ENCODE measurements at regions not wholly inside any gene's neighbourhood (a gene's known extent, or its start where the extent isn't known, plus 50 kb on each side); places are given as distances from the start of the nearest gene placed in this dataset.
"Not testable (repeated sequence)": the region's sequence is repeated elsewhere in the genome, so short reads cannot be mapped to it uniquely, and the experiment has no call there.

GRCh38 chr17:36683387-36683786 lies 82.0 kb downstream of the MRM1 start:
- Histone ChIP-seq H3K4me1 (ENCODE audit: insufficient read depth, low read length) (no peaks in the 10 kb centered on the region), H3K4me3 (ENCODE audit: low read length) (no peak overlapping the region), H3K9me3 (ENCODE audit: low read depth, low read length) (no peaks in the 10 kb centered on the region), H3K27me3 (ENCODE audit: insufficient read depth, low read length) (no peaks in the 10 kb centered on the region)

GRCh38 chr17:36684134-36684533 lies 82.8 kb downstream of the MRM1 start:
- Histone ChIP-seq H3K4me1 (ENCODE audit: insufficient read depth, low read length) (no peaks in the 10 kb centered on the region), H3K9me3 (ENCODE audit: low read depth, low read length) (no peaks in the 10 kb centered on the region), H3K27me3 (ENCODE audit: insufficient read depth, low read length) (no peaks in the 10 kb centered on the region), H3K4me3 (ENCODE audit: low read length) (no peak overlapping the region)

DNA sequence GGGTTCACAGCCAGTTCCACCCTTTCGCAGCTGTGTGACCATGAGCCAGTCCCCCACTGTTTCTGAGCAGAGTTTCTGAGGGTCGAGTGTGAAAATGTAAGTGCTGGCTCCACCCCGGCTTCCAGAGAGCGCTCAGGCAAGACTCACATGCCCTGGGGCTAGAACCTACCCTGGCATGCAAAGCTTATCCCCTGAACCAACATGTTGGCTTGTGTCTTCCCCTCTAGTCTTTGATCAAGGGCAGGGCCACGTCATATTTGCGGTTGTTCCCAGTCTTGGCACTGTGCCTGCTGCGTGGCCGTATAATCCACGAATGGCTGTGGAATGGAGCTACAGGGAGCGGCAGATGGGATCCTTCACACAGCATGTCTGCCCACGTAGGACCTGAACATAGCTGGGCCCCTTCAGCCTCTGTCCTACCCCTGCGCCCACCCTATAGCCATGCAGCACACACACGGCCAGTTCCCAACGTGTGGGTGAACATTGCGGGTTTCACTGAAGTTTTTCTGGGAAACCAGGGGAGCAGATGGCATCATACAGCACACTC lies 84.8 kb downstream of the MRM1 start:
- H3K27me3 ChIP-seq (ENCODE audit: insufficient read depth, low read length), result no peaks in the 10 kb centered on the region
- H3K9me3 ChIP-seq (ENCODE audit: low read depth, low read length), result no peaks in the 10 kb centered on the region
- no peaks in the 10 kb centered on the region for H3K4me1 ChIP-seq (ENCODE audit: insufficient read depth, low read length)
- no peak overlapping the region for H3K4me3 ChIP-seq (ENCODE audit: low read length)

DNA sequence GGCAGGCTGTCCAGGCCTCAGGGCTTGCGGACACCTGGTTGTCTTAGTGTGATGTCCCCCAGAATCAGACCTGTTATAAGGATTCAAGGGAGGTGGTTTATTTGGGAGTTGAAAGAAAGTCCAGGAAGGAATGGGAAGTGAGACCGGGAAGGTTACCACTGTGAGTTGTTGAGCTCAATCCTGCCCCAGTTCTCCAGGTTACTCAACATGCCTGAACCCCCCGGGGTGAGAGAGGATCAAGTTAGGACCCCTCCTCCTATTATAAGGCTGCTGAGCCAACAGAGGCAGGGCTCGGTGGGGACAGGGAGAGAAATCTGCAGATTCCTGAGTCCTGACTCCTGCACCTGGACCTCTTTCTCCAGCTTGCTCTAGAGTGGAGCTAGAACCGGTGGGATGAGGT lies 86.4 kb downstream of the MRM1 start:
- H3K4me3 ChIP-seq (ENCODE audit: low read length), result no peak overlapping the region
- H3K4me1 ChIP-seq (ENCODE audit: insufficient read depth, low read length), result no peaks in the 10 kb centered on the region
- H3K9me3 ChIP-seq (ENCODE audit: low read depth, low read length), result no peaks in the 10 kb centered on the region
- H3K27me3 ChIP-seq (ENCODE audit: insufficient read depth, low read length), result no peaks in the 10 kb centered on the region

DNA sequence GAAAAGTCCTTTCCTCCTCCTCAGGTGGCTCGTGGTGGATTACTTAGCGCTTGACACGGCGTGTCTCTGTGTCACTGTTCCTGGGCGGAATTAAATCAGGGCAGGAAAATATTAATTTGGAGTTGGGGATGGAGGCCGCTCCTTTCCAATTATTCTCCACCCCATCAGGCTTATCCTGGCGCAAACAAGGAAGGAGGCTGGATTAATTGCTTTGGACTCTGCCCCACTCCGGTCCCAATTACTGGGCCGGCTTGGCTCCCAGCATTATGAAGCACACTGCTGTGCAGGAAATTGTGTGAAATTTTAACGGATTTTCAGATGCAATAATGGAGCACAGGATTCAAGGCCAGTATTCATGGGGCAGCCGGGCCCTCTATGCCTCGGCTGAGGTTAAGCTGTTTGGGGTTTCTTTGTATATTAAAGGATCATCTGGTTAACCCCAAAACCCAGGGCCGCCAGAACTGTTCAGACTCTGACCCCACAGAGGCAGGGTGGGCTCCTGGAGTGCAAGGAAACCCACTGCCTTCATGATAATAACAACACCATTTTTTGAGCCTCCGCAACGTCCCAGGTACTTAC lies 87.8 kb downstream of the MRM1 start:
- Histone ChIP-seq H3K27me3 (ENCODE audit: insufficient read depth, low read length) (no peaks in the 10 kb centered on the region), H3K9me3 (ENCODE audit: low read depth, low read length) (no peaks in the 10 kb centered on the region), H3K4me1 (ENCODE audit: insufficient read depth, low read length) (no peaks in the 10 kb centered on the region), H3K4me3 (ENCODE audit: low read length) (no peak overlapping the region)

- Histone ChIP-seq H3K27me3 (ENCODE audit: insufficient read depth, low read length) (no peaks in the 10 kb centered on the region), H3K4me1 (ENCODE audit: insufficient read depth, low read length) (no peaks in the 10 kb centered on the region), H3K9me3 (ENCODE audit: low read depth, low read length) (no peaks in the 10 kb centered on the region), H3K4me3 (ENCODE audit: low read length) (no peak overlapping the region)
Observed at GRCh38 chr17:36690190-36690589, 88.8 kb downstream of the MRM1 start.

DNA sequence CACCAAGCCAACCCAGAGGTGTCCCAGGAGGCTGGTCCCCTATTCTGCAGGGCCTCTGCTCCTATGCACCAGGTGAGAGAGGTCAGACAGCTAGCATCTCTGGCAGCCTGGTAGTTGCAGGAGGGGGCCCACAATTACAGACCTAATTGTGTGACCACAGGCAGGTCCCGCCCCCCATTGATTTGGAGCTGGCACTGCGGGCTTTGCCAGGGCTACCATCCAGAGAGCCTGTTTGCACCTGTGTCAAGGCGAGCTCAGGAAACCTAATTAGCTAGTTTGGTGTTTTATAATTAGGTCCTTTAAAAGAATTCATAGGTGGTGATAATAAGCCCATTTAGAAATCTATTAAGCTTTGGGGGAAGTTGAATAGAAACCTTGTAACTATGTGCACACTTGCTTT lies 90.2 kb downstream of the MRM1 start:
- H3K9me3 ChIP-seq (ENCODE audit: low read depth, low read length), result no peaks in the 10 kb centered on the region
- H3K4me3 ChIP-seq (ENCODE audit: low read length), result no peak overlapping the region
- no peaks in the 10 kb centered on the region for H3K4me1 ChIP-seq (ENCODE audit: insufficient read depth, low read length)
- H3K27me3 ChIP-seq (ENCODE audit: insufficient read depth, low read length), result no peaks in the 10 kb centered on the region

DNA sequence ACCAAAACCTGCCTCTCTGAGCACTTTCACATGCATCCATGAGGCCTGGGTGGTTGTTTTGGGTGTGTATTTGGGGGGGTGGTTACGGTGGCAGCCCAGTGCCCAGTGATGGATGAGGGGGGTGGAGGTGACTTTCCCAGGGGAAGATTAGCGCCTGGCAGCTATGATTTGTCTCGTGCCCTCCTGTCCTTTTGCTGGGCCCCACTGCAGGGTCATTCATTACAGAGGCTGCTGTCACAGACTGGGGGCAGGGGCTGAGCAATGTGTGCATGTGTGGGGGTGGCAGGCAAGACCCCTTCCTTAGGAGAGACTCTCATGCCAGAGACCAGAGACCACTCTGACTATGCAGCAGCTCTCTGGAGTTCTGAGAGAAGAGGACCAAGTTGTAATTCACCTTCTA lies 93.7 kb downstream of the MRM1 start:
- Histone ChIP-seq H3K4me1 (ENCODE audit: insufficient read depth, low read length) (no peaks in the 10 kb centered on the region), H3K27me3 (ENCODE audit: insufficient read depth, low read length) (no peaks in the 10 kb centered on the region), H3K9me3 (ENCODE audit: low read depth, low read length) (no peaks in the 10 kb centered on the region), H3K4me3 (ENCODE audit: low read length) (no peak overlapping the region)

GRCh38 chr17:36695710-36696109 lies 94.3 kb downstream of the MRM1 start:
- not testable (repeated sequence) for H3K4me3 ChIP-seq (ENCODE audit: low read length); H3K27me3 ChIP-seq (ENCODE audit: insufficient read depth, low read length); H3K9me3 ChIP-seq (ENCODE audit: low read depth, low read length); H3K4me1 ChIP-seq (ENCODE audit: insufficient read depth, low read length)

- H3K9me3 ChIP-seq (ENCODE audit: low read depth, low read length), result no peaks in the 10 kb centered on the region
- H3K4me3 ChIP-seq (ENCODE audit: low read length), result no peak overlapping the region
- H3K27me3 ChIP-seq (ENCODE audit: insufficient read depth, low read length), result no peaks in the 10 kb centered on the region
- no peaks in the 10 kb centered on the region for H3K4me1 ChIP-seq (ENCODE audit: insufficient read depth, low read length)
Observed at GRCh38 chr17:36696805-36697204, 95.4 kb downstream of the MRM1 start.

DNA sequence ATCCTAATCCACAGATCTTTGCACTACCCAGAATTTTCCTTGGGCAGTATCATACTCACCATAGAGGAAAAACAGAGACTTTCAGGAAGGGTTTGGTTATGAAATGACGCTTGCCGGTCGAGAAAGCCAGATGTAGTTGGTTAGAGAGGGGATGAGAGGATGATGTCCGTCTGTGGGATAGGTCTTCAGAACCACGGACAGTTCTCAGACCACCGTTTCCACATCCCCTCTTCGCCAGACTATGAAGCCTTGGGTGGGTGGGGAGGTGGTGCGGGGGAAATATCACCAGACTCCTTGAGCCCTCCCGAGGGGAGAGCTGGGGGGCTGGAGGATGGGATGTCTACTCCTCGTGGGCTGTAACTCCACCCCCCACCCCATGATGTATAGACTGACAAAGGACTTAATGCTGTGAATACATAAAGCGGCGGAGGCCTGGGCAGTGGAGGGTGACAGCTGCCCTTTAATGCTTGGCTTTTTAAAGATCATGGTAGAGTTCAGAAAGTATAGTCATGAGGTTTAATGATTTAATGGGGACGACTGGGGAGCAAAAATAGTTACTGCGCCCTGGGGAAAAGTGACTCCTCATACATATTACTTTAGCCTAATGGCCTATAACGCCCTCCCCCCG lies 96.6 kb downstream of the MRM1 start:
- Histone ChIP-seq H3K9me3 (ENCODE audit: low read depth, low read length) (no peaks in the 10 kb centered on the region), H3K4me3 (ENCODE audit: low read length) (no peak overlapping the region), H3K27me3 (ENCODE audit: insufficient read depth, low read length) (no peaks in the 10 kb centered on the region), H3K4me1 (ENCODE audit: insufficient read depth, low read length) (no peaks in the 10 kb centered on the region)

DNA sequence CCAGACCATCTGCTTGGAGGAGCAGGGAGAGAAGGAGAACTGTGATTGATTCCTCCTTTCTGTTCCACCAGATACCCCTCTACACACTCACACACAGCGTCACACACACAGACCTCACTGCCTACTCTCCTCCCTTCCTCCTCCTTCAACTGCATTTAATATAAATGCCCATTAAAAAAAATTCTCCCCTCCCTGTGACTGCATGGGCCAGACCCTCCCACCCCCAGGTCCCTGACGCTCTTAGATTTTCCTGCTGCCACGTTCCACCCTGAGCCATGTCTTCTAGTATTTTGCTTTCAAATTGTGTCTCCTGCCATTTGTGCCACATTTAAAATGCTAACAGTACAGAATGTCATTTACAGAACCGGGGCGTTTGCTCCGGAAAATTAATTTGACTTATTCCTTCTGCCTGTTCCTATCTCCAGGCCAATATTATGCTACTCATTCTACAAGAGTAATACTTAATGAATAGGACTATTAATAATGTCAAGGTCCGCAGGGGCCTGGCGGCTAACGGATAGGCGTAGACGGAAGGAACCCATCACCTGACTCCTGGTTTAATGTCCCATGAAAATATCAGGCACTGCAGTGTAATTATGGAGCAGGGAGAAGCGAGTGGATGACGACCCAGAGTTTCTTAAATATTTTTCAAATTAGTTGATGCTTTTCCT lies 100.2 kb downstream of the MRM1 start:
- Histone ChIP-seq H3K9me3 (ENCODE audit: low read depth, low read length) (no peaks in the 10 kb centered on the region), H3K4me3 (ENCODE audit: low read length) (no peak overlapping the region), H3K4me1 (ENCODE audit: insufficient read depth, low read length) (no peaks in the 10 kb centered on the region), H3K27me3 (ENCODE audit: insufficient read depth, low read length) (peaks cover 6% of the 10 kb centered on the region)

DNA sequence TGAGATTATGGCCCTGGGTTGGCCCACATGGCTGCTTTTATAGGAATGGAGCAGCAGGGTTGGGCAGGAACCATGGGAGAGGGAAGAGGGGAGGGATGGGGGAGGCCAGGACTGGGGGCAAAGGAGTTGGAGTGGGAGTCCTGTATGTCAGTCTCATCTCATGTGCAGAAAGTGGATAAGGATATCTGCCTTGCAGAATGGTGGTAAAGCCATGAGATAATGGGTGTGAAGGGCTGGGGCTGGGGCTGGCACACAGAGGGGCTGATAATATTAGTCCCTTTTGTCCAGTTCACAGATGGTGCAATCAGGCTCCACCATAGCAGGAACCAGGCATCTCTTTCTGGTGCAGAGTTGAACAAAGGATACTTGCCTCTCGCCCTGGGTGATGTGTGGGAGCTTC lies 101.3 kb downstream of the MRM1 start:
- Histone ChIP-seq H3K27me3 (ENCODE audit: insufficient read depth, low read length) (peaks cover 6% of the 10 kb centered on the region), H3K9me3 (ENCODE audit: low read depth, low read length) (no peaks in the 10 kb centered on the region), H3K4me3 (ENCODE audit: low read length) (no peak overlapping the region), H3K4me1 (ENCODE audit: insufficient read depth, low read length) (no peaks in the 10 kb centered on the region)

DNA sequence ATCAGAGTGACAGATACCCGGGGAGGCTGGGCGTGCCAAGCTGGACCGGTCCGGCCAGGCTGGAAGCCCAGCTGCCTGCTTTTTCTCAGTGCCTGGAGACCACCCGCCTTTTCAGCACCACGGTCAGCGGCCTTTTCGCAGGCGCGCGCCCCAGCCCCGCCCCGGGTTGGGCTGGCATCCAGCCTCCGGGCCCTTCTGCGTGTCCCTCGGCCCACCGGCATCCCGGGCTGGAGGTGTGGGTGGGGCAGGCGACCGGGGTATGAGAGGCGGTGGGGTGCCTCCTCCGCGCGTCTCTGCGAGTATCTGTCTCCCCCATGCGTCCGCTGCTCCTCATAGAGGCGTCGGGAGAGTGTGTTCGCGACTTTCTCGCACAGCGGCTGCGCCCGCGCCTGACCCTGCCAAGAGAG lies 102.5 kb downstream of the MRM1 start:
- Histone ChIP-seq H3K4me1 (ENCODE audit: insufficient read depth, low read length) (no peaks in the 10 kb centered on the region), H3K4me3 (ENCODE audit: low read length) (no peak overlapping the region), H3K9me3 (ENCODE audit: low read depth, low read length) (no peaks in the 10 kb centered on the region), H3K27me3 (ENCODE audit: insufficient read depth, low read length) (peaks cover 6% of the 10 kb centered on the region)

GRCh38 chr17:36705283-36705795 lies 104.0 kb downstream of the MRM1 start:
- Histone ChIP-seq H3K9me3 (ENCODE audit: low read depth, low read length) (no peaks in the 10 kb centered on the region), H3K4me3 (ENCODE audit: low read length) (no peak overlapping the region), H3K4me1 (ENCODE audit: insufficient read depth, low read length) (no peaks in the 10 kb centered on the region), H3K27me3 (ENCODE audit: insufficient read depth, low read length) (peaks cover 6% of the 10 kb centered on the region)

Measured in mononuclear cell (primary cell).